Hematopoietic multipotent progenitor cell treated with erythropoietin and hydrocortisone succinate and interleukin-3 and kit ligand, for 17 days (in vitro differentiated cells): ENCODE measurements at regions not wholly inside any gene's neighbourhood (a gene's known extent, or its start where the extent isn't known, plus 50 kb on each side); places are given as distances from the start of the nearest gene placed in this dataset.

Experiments used
- DNase-seq: peaks from one replicate; pipeline ENCODE4 v3.0.0-alpha.2; 2015; ENCODE audit warnings: low spot score

- no peak for DNase-seq
Measured at GRCh38 chr14:85391455-85391854, 138.5 kb upstream of the FLRT2 start.

GRCh38 chr14:85391892-85392291, 138.1 kb upstream of the FLRT2 start:
- DNase-seq: no peak

- DNase-seq: no peak
Measured at GRCh38 chr14:85399186-85399585, 130.8 kb upstream of the FLRT2 start.

GRCh38 chr14:85400678-85401077, 129.3 kb upstream of the FLRT2 start:
- DNase-seq: no peak

GRCh38 chr14:85401384-85401783, 128.6 kb upstream of the FLRT2 start:
- DNase-seq: no peak

GRCh38 chr14:85402569-85403162, 127.3 kb upstream of the FLRT2 start:
- DNase-seq: no peak

GRCh38 chr14:85409481-85410210, 120.3 kb upstream of the FLRT2 start:
- DNase-seq: no peak

- no peak for DNase-seq
Measured at GRCh38 chr14:85412756-85413155, 117.2 kb upstream of the FLRT2 start.

GRCh38 chr14:85413836-85414526, 116.0 kb upstream of the FLRT2 start:
- no peak for DNase-seq

- DNase-seq: no peak
Measured at GRCh38 chr14:85415015-85415712, 114.8 kb upstream of the FLRT2 start.

- DNase-seq: no peak
Measured at GRCh38 chr14:85416771-85417170, 113.2 kb upstream of the FLRT2 start.

- DNase-seq: no peak
Measured at GRCh38 chr14:85417396-85417795, 112.5 kb upstream of the FLRT2 start.

GRCh38 chr14:85418721-85419120, 111.2 kb upstream of the FLRT2 start:
- DNase-seq: no peak

GRCh38 chr14:85420278-85420677, 109.7 kb upstream of the FLRT2 start:
- no peak for DNase-seq

GRCh38 chr14:85420707-85421106, 109.2 kb upstream of the FLRT2 start:
- no peak for DNase-seq

- no peak for DNase-seq
Measured at GRCh38 chr14:85421186-85421877, 108.6 kb upstream of the FLRT2 start.

GRCh38 chr14:85423889-85424288, 106.1 kb upstream of the FLRT2 start:
- no peak for DNase-seq

GRCh38 chr14:85425507-85425906, 104.4 kb upstream of the FLRT2 start:
- DNase-seq: no peak

- no peak for DNase-seq
Measured at GRCh38 chr14:85426068-85426935, 103.6 kb upstream of the FLRT2 start.

- no peak for DNase-seq
Measured at GRCh38 chr14:85428926-85429325, 101.0 kb upstream of the FLRT2 start.

- no peak for DNase-seq
Measured at GRCh38 chr14:85437148-85437547, 92.8 kb upstream of the FLRT2 start.
